Body of pancreas (tissue), 4 donors: ENCODE measurements at regions not wholly inside any gene's neighbourhood (a gene's known extent, or its start where the extent isn't known, plus 50 kb on each side); places are given as distances from the start of the nearest gene placed in this dataset.

ENCODE experiments used
- ATAC-seq: fragments of 150-250 bp; one replicate; pipeline ENCODE4 v1.9.1; 2016
- DNase-seq, 4 donors: peaks; one replicate each; pipeline ENCODE4 v3.0.0-alpha.2; 2019
- H3K27ac ChIP-seq, 4 donors: fragments of 200-600 bp; sonication (generic); 1 replicate in 3 of 4; 2 replicates in 1 of 4; pipeline versions ENCODE4 v1.5.1 to v1.6.1; 2016 to 2019; ENCODE audit warnings: mild to moderate bottlenecking in 1 of 4, mixed read lengths in 1 of 4, moderate library complexity in 1 of 4
- H3K27me3 ChIP-seq, 2 donors: fragments of 200-600 bp; sonication (generic); one replicate each; pipeline ENCODE4 v1.6.0; 2016; ENCODE audit warnings: mild to moderate bottlenecking in 1 of 2
- H3K36me3 ChIP-seq, 2 donors: fragments of 200-600 bp; sonication (generic); replicated peaks in 1 of 2; 2 replicates each; pipeline ENCODE4 v1.5.1; 2016; ENCODE audit warnings: low read depth in 2 of 2; ENCODE audit not compliant: insufficient read depth in 1 of 2
- H3K4me1 ChIP-seq: fragments of 200-600 bp; sonication (generic); one replicate; pipeline ENCODE4 v1.6.0; 2016
- H3K4me3 ChIP-seq, 2 donors: fragments of 200-600 bp; sonication (generic); 1 replicate in 1 of 2; 2 replicates in 1 of 2; pipeline ENCODE4 v1.5.1; 2016 to 2019
- H3K9me3 ChIP-seq, 3 donors: fragments of 200-600 bp; sonication (generic); 1 replicate in 2 of 3; 2 replicates in 1 of 3; pipeline ENCODE4 v1.5.1; 2016
- CTCF ChIP-seq, 7 experiments: fragments of 450-650 bp in 4 of 7; fragments of 200-600 bp in 3 of 7; sonication (generic) in 3 of 7; IDR thresholded peaks; one replicate each; pipeline ENCODE4 v1.5.1; 2016 to 2019; ENCODE audit warnings: antibody characterized with exemption in 7 of 7
- POLR2A ChIP-seq, 3 donors: fragments of 450-650 bp; IDR thresholded peaks; one replicate each; pipeline ENCODE4 v1.6.1; 2016; ENCODE audit warnings: antibody characterized with exemption in 3 of 3, mild to moderate bottlenecking in 2 of 3
- WGBS, 2 donors: methylation state at CpG; one replicate each; pipeline ENCODE4 v1.1.5; 2017; 5-methylcytosine and 5-hydroxymethylcytosine counted together
- intact Hi-C: fragments of 100-400 bp; cut with DNase I; formaldehyde crosslinking; loops from one replicate; pipeline ENCODE4 v1.15.1; 2023

GRCh38 chr3:132911741-132912415 lies 126.3 kb upstream of the TMEM108 start:
- Histone ChIP-seq H3K4me3 (no peak overlapping the region), H3K27me3 (no peaks in the 10 kb centered on the region), H3K4me1 (no peaks in the 10 kb centered on the region), H3K36me3 (no peaks in the 10 kb centered on the region), H3K27ac (no peak overlapping the region), H3K9me3 (no peaks in the 10 kb centered on the region)
- intact Hi-C loops, result no loop called here
- WGBS, 2 donors, result 66 to 72% methylated on average over 4 of the region's 4 CpGs
- ATAC-seq (no peak), DNase-seq (no peak)
- TF ChIP-seq CTCF (IDR thresholded peaks at IDR 0.05) (no peak), POLR2A (IDR thresholded peaks at IDR 0.05) (no peak)

- H3K27me3 ChIP-seq, result no peaks in the 10 kb centered on the region
- no peaks in the 10 kb centered on the region for H3K36me3 ChIP-seq
- intact Hi-C loops, result no loop called here
- no peak overlapping the region for H3K27ac ChIP-seq
- H3K4me1 ChIP-seq, result no peaks in the 10 kb centered on the region
- whole genome bisulfite sequencing, 2 donors, result 88 to 96% methylated on average over 2 to 10 of the region's 10 CpGs
- H3K9me3 ChIP-seq, result no peaks in the 10 kb centered on the region
- no peak for ATAC-seq
- no peak overlapping the region for H3K4me3 ChIP-seq
- peak in 1 of 4 donors; percentile 10 for DNase-seq
- TF ChIP-seq CTCF (IDR thresholded peaks at IDR 0.05) (no peak), POLR2A (IDR thresholded peaks at IDR 0.05) (no peak)
Observed at GRCh38 chr3:132907293-132907692, 130.9 kb upstream of the TMEM108 start.

- H3K4me1 ChIP-seq, result no peaks in the 10 kb centered on the region
- DNase-seq (no peak), ATAC-seq (no peak)
- H3K36me3 ChIP-seq, result no peaks in the 10 kb centered on the region
- H3K4me3 ChIP-seq, result no peak overlapping the region
- TF ChIP-seq CTCF (IDR thresholded peaks at IDR 0.05), result no peak
- intact Hi-C loops, result no loop called here
- H3K27ac ChIP-seq, result no peak overlapping the region
- H3K9me3 ChIP-seq, result no peaks in the 10 kb centered on the region
- no peaks in the 10 kb centered on the region for H3K27me3 ChIP-seq
Observed at GRCh38 chr3:132900481-132900880, 137.7 kb upstream of the TMEM108 start.

DNA sequence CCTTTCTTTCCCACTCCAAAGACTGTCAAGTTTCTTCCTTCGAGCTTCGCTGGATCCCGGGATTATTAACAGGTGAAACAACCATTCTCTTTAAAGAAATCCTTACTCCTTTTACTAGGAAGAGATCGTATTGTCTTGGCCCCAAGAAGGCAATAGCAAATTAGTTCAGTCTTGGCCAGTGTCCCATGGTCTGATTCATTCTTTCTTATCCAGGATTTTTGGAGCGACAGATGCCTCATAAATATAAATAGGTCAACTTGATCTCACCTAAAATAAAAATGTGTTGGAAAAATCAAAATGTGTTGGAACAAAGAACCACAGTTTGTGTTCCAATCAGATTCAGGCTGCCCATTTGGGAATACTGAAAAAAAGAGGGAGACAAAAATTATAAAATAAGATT lies 140.1 kb upstream of the TMEM108 start:
- Histone ChIP-seq H3K4me3 (no peak overlapping the region), H3K9me3 (no peaks in the 10 kb centered on the region), H3K27ac (no peak overlapping the region), H3K4me1 (no peaks in the 10 kb centered on the region), H3K27me3 (no peaks in the 10 kb centered on the region), H3K36me3 (no peaks in the 10 kb centered on the region)
- WGBS, 2 donors, result 66 to 72% methylated on average over 5 of the region's 5 CpGs
- ATAC-seq (no peak), DNase-seq (no peak)
- intact Hi-C loops, result no loop called here
- TF ChIP-seq POLR2A (IDR thresholded peaks at IDR 0.05) (no peak), CTCF (IDR thresholded peaks at IDR 0.05) (no peak)

DNA sequence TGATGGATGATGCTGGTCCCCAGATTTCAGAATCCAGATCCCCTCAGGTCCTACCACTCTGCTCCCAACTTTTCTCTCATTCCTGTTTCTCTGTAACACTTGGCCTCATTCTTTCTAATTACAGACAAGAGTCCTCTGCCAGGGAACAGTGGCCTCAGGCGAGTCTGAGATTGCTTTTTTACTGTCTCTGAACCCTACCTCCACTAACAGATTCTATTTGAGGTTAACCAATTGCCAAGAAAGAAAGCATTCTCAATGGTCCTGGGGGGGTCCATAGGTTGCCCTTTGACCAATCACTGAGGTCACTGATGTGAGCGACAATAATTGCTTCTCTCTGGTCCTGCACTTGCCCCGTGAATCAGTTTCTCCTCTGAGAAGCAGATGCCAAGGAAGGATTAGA lies 145.2 kb upstream of the TMEM108 start:
- intact Hi-C loops, result no loop called here
- 79 to 82% methylated on average over 3 of the region's 3 CpGs for WGBS, 2 donors
- no peaks in the 10 kb centered on the region for H3K36me3 ChIP-seq

More for the DNA sequence above, 145.2 kb upstream of the TMEM108 start:
- no peak overlapping the region for H3K27ac ChIP-seq
- no peaks in the 10 kb centered on the region for H3K4me1 ChIP-seq
- DNase-seq (no peak), ATAC-seq (no peak)
- no peaks in the 10 kb centered on the region for H3K27me3 ChIP-seq
- no peaks in the 10 kb centered on the region for H3K9me3 ChIP-seq
- no peak overlapping the region for H3K4me3 ChIP-seq
- TF ChIP-seq CTCF (IDR thresholded peaks at IDR 0.05), result no peak
- no peak for TF ChIP-seq POLR2A (IDR thresholded peaks at IDR 0.05)
